ENCODE measurements at regions not wholly inside any gene's neighbourhood (a gene's known extent, or its start where the extent isn't known, plus 50 kb on each side); places are given as distances from the start of the nearest gene placed in this dataset.

DNA sequence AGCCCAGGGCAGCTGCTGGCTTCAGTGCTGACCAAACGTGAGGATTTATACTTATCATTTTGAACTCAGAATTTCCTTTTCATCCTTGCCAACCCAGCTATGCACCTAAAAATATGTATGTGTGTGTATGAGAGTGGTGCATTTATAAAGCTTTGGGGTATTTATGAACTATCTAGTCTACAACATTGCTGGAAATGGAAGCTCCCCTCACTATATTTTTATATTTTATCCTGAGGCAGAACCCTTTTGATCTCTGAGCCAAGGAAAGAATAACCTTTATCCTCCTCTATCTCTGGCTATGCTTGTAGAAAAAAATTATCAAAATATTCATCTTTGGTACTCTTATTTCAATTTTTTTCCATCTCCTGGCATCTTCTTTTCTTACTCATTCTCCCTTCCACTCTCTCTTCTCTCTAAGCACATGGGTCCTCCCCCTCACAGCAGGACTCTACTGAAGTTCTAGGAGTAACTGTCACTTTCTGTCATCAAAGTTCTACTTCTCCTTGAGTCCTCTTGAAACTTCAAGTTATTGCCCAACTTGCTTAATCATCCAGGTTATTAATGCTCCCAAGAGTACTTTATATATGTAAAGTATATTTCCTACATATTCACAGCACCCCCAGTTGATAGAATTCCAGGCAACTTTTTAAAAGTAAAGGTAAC lies 190.9 kb downstream of the HINT1 start:
- TF ChIP-seq, protein P1, sequence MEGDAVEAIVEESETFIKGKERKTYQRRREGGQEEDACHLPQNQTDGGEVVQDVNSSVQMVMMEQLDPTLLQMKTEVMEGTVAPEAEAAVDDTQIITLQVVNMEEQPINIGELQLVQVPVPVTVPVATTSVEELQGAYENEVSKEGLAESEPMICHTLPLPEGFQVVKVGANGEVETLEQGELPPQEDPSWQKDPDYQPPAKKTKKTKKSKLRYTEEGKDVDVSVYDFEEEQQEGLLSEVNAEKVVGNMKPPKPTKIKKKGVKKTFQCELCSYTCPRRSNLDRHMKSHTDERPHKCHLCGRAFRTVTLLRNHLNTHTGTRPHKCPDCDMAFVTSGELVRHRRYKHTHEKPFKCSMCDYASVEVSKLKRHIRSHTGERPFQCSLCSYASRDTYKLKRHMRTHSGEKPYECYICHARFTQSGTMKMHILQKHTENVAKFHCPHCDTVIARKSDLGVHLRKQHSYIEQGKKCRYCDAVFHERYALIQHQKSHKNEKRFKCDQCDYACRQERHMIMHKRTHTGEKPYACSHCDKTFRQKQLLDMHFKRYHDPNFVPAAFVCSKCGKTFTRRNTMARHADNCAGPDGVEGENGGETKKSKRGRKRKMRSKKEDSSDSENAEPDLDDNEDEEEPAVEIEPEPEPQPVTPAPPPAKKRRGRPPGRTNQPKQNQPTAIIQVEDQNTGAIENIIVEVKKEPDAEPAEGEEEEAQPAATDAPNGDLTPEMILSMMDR (conservative IDR thresholded peaks at IDR 0.05) = no peak
- Mint-ChIP-seq H3K4me1 (peaks cover 24% of the 10 kb centered on the region in 2 experiments), H3K36me3 (ENCODE audit: insufficient read depth in 1 of 3, low read depth in 3 of 3) (no peaks in the 10 kb centered on the region; a peak in 1 of 7 replicates), H3K27me3 (ENCODE audit: low read depth) (peaks cover 2% of the 10 kb centered on the region; the same call in 1 of the 2 replicates), H3K4me3 (no peak overlapping the region), H3K27ac (no peak overlapping the region), H3K9me3 (no peaks in the 10 kb centered on the region)
- no peak overlapping the region for H2BK120ac ChIP-seq (ENCODE audit: low read depth, low read length, poor library complexity, severe bottlenecking)
- H3T11ph ChIP-seq (ENCODE audit: low read length) = no peak overlapping the region
- no peaks in the 10 kb centered on the region for H3K79me2 ChIP-seq (ENCODE audit: insufficient read depth, low read length)
- H3K4ac ChIP-seq (ENCODE audit: low read depth, low read length) = no peak overlapping the region
- H3K23me2 ChIP-seq (ENCODE audit: insufficient read length, low read depth, low read length, poor library complexity, severe bottlenecking) = peaks cover 2% of the 10 kb centered on the region
- H3K18ac ChIP-seq (ENCODE audit: insufficient read length, low read depth, low read length) = no peak overlapping the region
- H3K56ac ChIP-seq (ENCODE audit: insufficient read length, low read depth, low read length) = no peak overlapping the region
- H3K23ac ChIP-seq (ENCODE audit: insufficient read length, low read depth, low read length) = no peak overlapping the region
- no peak overlapping the region for H2AK5ac ChIP-seq (ENCODE audit: insufficient read length, low read length)
- H2BK5ac ChIP-seq (ENCODE audit: insufficient read length, low read length) = no peak overlapping the region
- H3K27ac ChIP-seq (ENCODE audit: insufficient read length, low read depth, low read length) = no peak overlapping the region
- H4K91ac ChIP-seq (ENCODE audit: insufficient read length, low read depth, low read length) = no peak overlapping the region
- H4K5ac ChIP-seq (ENCODE audit: insufficient read length, low read depth, low read length) = no peak overlapping the region
- peaks cover 7% of the 10 kb centered on the region; the same call in 1 of the 2 replicates for H3K4me1 ChIP-seq (ENCODE audit: insufficient read depth, low read length)
- H4K8ac ChIP-seq (replicated peaks; ENCODE audit: insufficient read length, low read depth, low read length) = no peak overlapping the region
- no peak overlapping the region for H3K4me2 ChIP-seq (ENCODE audit: insufficient read depth, insufficient read length, low read length)
- H2AFZ ChIP-seq (ENCODE audit: low read length) = no peak overlapping the region
- H3K9me3 ChIP-seq (ENCODE audit: control insufficient read depth, low read depth, low read length) = no peaks in the 10 kb centered on the region
- no peak overlapping the region for H2BK12ac ChIP-seq (ENCODE audit: insufficient read length, low read depth, low read length)
- no peaks in the 10 kb centered on the region for H4K20me1 ChIP-seq (ENCODE audit: control insufficient read depth, insufficient read depth, insufficient read length)
- H3K79me1 ChIP-seq (ENCODE audit: insufficient read depth, low read depth, low read length, poor library complexity, severe bottlenecking) = no peaks in the 10 kb centered on the region
- no peak overlapping the region for H3K14ac ChIP-seq (ENCODE audit: insufficient read depth, low read length)
- WGBS (ENCODE audit: extremely low coverage, insufficient read length, low lambda C conversion rate) = no CpG with 5 or more reads among the region's 1 CpG
- no peak overlapping the region for H2BK15ac ChIP-seq (ENCODE audit: low read depth, low read length)
- no peaks in the 10 kb centered on the region for H3K27me3 ChIP-seq (ENCODE audit: insufficient read depth, low read length)
- no peak overlapping the region for H3K9ac ChIP-seq (ENCODE audit: extremely low read depth, insufficient read length, low read length)
- DNase-seq = no peak
- no peak overlapping the region for H2BK20ac ChIP-seq (ENCODE audit: low read depth, low read length, poor library complexity, severe bottlenecking)
